Suppressor macrophage (primary cell): ENCODE measurements at regions not wholly inside any gene's neighbourhood (a gene's known extent, or its start where the extent isn't known, plus 50 kb on each side); places are given as distances from the start of the nearest gene placed in this dataset.

Experiments used
- DNase-seq, 4 experiments: peaks; one replicate each; pipeline ENCODE4 v3.0.0-alpha.2; 2020 to 2022

- DNase-seq: no peak
These were observed 421.0 kb downstream of the TXNL1 start for GRCh38 chr18:56217406-56217805.

- no peak for DNase-seq
These were observed 423.7 kb downstream of the TXNL1 start for GRCh38 chr18:56214706-56215105.

GRCh38 chr18:56210520-56210919, 427.9 kb downstream of the TXNL1 start:
- no peak for DNase-seq

- no peak for DNase-seq
These were observed 430.4 kb downstream of the TXNL1 start for GRCh38 chr18:56207989-56208388.

- DNase-seq: no peak
These were observed 434.3 kb downstream of the TXNL1 start for GRCh38 chr18:56204052-56204451.

GRCh38 chr18:56202678-56203077, 435.7 kb downstream of the TXNL1 start:
- DNase-seq: no peak

- no peak for DNase-seq
These were observed 437.9 kb downstream of the TXNL1 start for GRCh38 chr18:56200381-56200911.

- peak in 3 of 4 experiments; percentile 17 to 21 (median 19) for DNase-seq
These were observed 438.6 kb downstream of the TXNL1 start for GRCh38 chr18:56199580-56200330.

- DNase-seq: peak in 2 of 4 experiments; percentile 26 to 39
These were observed 441.0 kb downstream of the TXNL1 start for GRCh38 chr18:56197241-56197859.

- no peak for DNase-seq
These were observed 441.7 kb downstream of the TXNL1 start for GRCh38 chr18:56196495-56197225.

- no peak for DNase-seq
These were observed 447.1 kb downstream of the TXNL1 start for GRCh38 chr18:56191334-56191733.

- no peak for DNase-seq
These were observed 448.8 kb downstream of the TXNL1 start for GRCh38 chr18:56189615-56190014.

GRCh38 chr18:56188529-56189275, 449.7 kb downstream of the TXNL1 start:
- DNase-seq: no peak

- no peak for DNase-seq
These were observed 452.1 kb downstream of the TXNL1 start for GRCh38 chr18:56186319-56186718.

- no peak for DNase-seq
These were observed 453.3 kb downstream of the TXNL1 start for GRCh38 chr18:56185126-56185525.

- DNase-seq: no peak
These were observed 461.6 kb downstream of the TXNL1 start for GRCh38 chr18:56176751-56177150.

- DNase-seq: no peak
These were observed 462.9 kb downstream of the TXNL1 start for GRCh38 chr18:56175330-56176001.

- DNase-seq: no peak
These were observed 464.7 kb downstream of the TXNL1 start for GRCh38 chr18:56173542-56174220.

GRCh38 chr18:56172527-56172926, 465.9 kb downstream of the TXNL1 start:
- no peak for DNase-seq

- no peak for DNase-seq
These were observed 466.5 kb downstream of the TXNL1 start for GRCh38 chr18:56171848-56172247.

GRCh38 chr18:56168049-56168781, 470.2 kb downstream of the TXNL1 start:
- DNase-seq: peak in 2 of 4 experiments; percentile 27 to 37
